ENCODE measurements at regions not wholly inside any gene's neighbourhood (a gene's known extent, or its start where the extent isn't known, plus 50 kb on each side); places are given as distances from the start of the nearest gene placed in this dataset.

GRCh38 chr12:84480803-84481202 is 431.8 kb downstream of the SLC6A15 start:
- Histone ChIP-seq H3K9me3 (ENCODE audit: insufficient read depth in 2 of 2, low read depth in 1 of 2, low read length in 1 of 2) (no peaks in the 10 kb centered on the region), H2BK15ac (ENCODE audit: low read length) (no peak overlapping the region), H3K4me1 (replicated peaks in 1 of 4; ENCODE audit: control insufficient read depth in 3 of 4, insufficient read depth in 4 of 4, low read length in 3 of 4) (no peaks in the 10 kb centered on the region), H2AFZ (ENCODE audit: low read length) (no peak overlapping the region), H3K23ac (ENCODE audit: insufficient read length) (no peak overlapping the region), H3K79me2 (ENCODE audit: control insufficient read depth in 1 of 2, insufficient read depth in 2 of 2, low read length in 2 of 2) (no peaks in the 10 kb centered on the region), H3K23me2 (ENCODE audit: low read depth, low read length) (0 out of 2 replicates have a peak, but pooled peaks cover 2% of the 10 kb centered on the region), H3K4me3 (ENCODE audit: extremely low read depth in 1 of 4, insufficient read depth in 2 of 4, low read depth in 3 of 4, low read length in 4 of 4) (no peak overlapping the region), H3K4ac (replicated peaks; ENCODE audit: insufficient read length, low read depth, low read length) (no peak overlapping the region), H2BK20ac (ENCODE audit: low read length) (no peak overlapping the region), H2BK12ac (ENCODE audit: low read depth, low read length) (no peak overlapping the region), H3K56ac (replicated peaks; ENCODE audit: insufficient read length, low read depth, low read length) (no peak overlapping the region), H2BK120ac (replicated peaks; ENCODE audit: low read depth, low read length) (no peak overlapping the region), H3K18ac (ENCODE audit: extremely low read depth, low read length) (no peak overlapping the region), H3K36me3 (ENCODE audit: control insufficient read depth in 2 of 4, insufficient read depth in 4 of 4, low read length in 3 of 4) (no peaks in the 10 kb centered on the region), H4K91ac (replicated peaks; ENCODE audit: insufficient read length, low read length) (no peak overlapping the region), H2BK5ac (ENCODE audit: low read depth, low read length) (no peak overlapping the region), H4K8ac (ENCODE audit: extremely low read depth, insufficient read depth, low read length) (no peak overlapping the region), H3K4me2 (ENCODE audit: insufficient read depth in 1 of 2, low read depth in 2 of 2, low read length in 2 of 2) (no peak overlapping the region), H3K14ac (ENCODE audit: insufficient read length) (no peak overlapping the region), H4K5ac (ENCODE audit: insufficient read length, low read depth, low read length) (no peak overlapping the region), H3K27me3 (replicated peaks in 1 of 4; ENCODE audit: control insufficient read depth in 3 of 4, extremely low read depth in 1 of 4, insufficient read depth in 3 of 4, low read length in 3 of 4) (no peaks in the 10 kb centered on the region), H3K79me1 (ENCODE audit: low read depth, low read length) (no peaks in the 10 kb centered on the region), H2AK5ac (ENCODE audit: low read depth, low read length) (no peak overlapping the region), H3K27ac (ENCODE audit: low read depth, low read length) (no peak overlapping the region), H4K20me1 (replicated peaks in 1 of 2; ENCODE audit: control insufficient read depth in 1 of 2, insufficient read depth in 2 of 2, low read length in 2 of 2) (no peaks in the 10 kb centered on the region), H3K9ac (replicated peaks in 1 of 4; ENCODE audit: extremely low read depth in 1 of 4, low read depth in 3 of 4, low read length in 3 of 4) (no peak overlapping the region)
- 87% methylated on average over 3 of the region's 3 CpGs; no CpG with 5 or more reads in 1 of the 2 experiments for WGBS, 2 experiments (ENCODE audit: extremely low coverage in 1 of 2, insufficient coverage in 1 of 2, insufficient read length in 1 of 2, insufficient replicate concordance in 2 of 2, low coverage in 1 of 2, low lambda C conversion rate in 2 of 2, missing lambda C conversion rate in 1 of 2)
- CTCF ChIA-PET (ENCODE audit: partially characterized antibody): no interaction called here
- no peak for TF ChIP-seq KDM1A (IDR thresholded peaks at IDR 0.05; ENCODE audit: borderline replicate concordance, low read length)
- TF ChIP-seq TBP (IDR thresholded peaks at IDR 0.05; ENCODE audit: low read depth, low read length): no peak
- no peak for TF ChIP-seq CBX5 (IDR thresholded peaks at IDR 0.05; ENCODE audit: low read depth, low read length)
- TF ChIP-seq SP1 (IDR thresholded peaks at IDR 0.05; ENCODE audit: low read depth, low read length): no peak
- TF ChIP-seq SRF (IDR thresholded peaks at IDR 0.05; ENCODE audit: low read depth, low read length): no peak
- no peak for TF ChIP-seq BACH1 (IDR thresholded peaks at IDR 0.05; ENCODE audit: low read length)
- TF ChIP-seq ATF2 (IDR thresholded peaks at IDR 0.05; ENCODE audit: low read length): no peak
- TF ChIP-seq SIRT6 (IDR thresholded peaks at IDR 0.05; ENCODE audit: low read length): no peak
- TF ChIP-seq SP4 (IDR thresholded peaks at IDR 0.05; ENCODE audit: low read length): no peak
- TF ChIP-seq CHD2 (IDR thresholded peaks at IDR 0.05; ENCODE audit: low read length): no peak
- TF ChIP-seq HDAC6 (IDR thresholded peaks at IDR 0.05; ENCODE audit: low read depth, low read length): no peak
- DNase-seq (ENCODE audit: low read depth in 1 of 2, low spot score in 2 of 2) (no peak), FAIRE-seq (no peak)
- POLR2A ChIA-PET (ENCODE audit: partially characterized antibody): no interaction called here

All from H1 (cell line).